Large intestine (tissue), 3 donors: ENCODE measurements at regions not wholly inside any gene's neighbourhood (a gene's known extent, or its start where the extent isn't known, plus 50 kb on each side); places are given as distances from the start of the nearest gene placed in this dataset.
"Not testable (repeated sequence)": the region's sequence is repeated elsewhere in the genome, so short reads cannot be mapped to it uniquely, and the experiment has no call there.

Experiments used
- DNase-seq, 2 donors: peaks; one replicate each; pipeline versions ENCODE4 v3.0.0 to v3.0.0-alpha.2; 2013
- H3K27ac ChIP-seq: one replicate; pipeline ENCODE4 v1.5.1; 2013; ENCODE audit warnings: low read length
- H3K27me3 ChIP-seq: 2 replicates; pipeline ENCODE4 v1.6.1; 2013; ENCODE audit warnings: low read length; ENCODE audit not compliant: control insufficient read depth, insufficient read depth
- H3K36me3 ChIP-seq: 2 replicates; pipeline ENCODE4 v1.6.1; 2013; ENCODE audit warnings: low read length; ENCODE audit not compliant: control insufficient read depth, insufficient read depth
- H3K4me1 ChIP-seq: one replicate; pipeline ENCODE4 v1.6.1; 2013; ENCODE audit warnings: low read length; ENCODE audit not compliant: control insufficient read depth, insufficient read depth
- H3K4me3 ChIP-seq: one replicate; pipeline ENCODE4 v1.5.1; 2013; ENCODE audit warnings: low read length
- H3K9me3 ChIP-seq: one replicate; pipeline ENCODE4 v1.6.1; 2013; ENCODE audit warnings: mild to moderate bottlenecking, low read depth, low read length, moderate library complexity; ENCODE audit not compliant: control insufficient read depth
- WGBS: methylation state at CpG from one replicate; pipeline ENCODE4 v1.1.5; 2013; ENCODE audit warnings: low lambda C conversion rate; ENCODE audit not compliant: insufficient coverage; 5-methylcytosine and 5-hydroxymethylcytosine counted together

DNA sequence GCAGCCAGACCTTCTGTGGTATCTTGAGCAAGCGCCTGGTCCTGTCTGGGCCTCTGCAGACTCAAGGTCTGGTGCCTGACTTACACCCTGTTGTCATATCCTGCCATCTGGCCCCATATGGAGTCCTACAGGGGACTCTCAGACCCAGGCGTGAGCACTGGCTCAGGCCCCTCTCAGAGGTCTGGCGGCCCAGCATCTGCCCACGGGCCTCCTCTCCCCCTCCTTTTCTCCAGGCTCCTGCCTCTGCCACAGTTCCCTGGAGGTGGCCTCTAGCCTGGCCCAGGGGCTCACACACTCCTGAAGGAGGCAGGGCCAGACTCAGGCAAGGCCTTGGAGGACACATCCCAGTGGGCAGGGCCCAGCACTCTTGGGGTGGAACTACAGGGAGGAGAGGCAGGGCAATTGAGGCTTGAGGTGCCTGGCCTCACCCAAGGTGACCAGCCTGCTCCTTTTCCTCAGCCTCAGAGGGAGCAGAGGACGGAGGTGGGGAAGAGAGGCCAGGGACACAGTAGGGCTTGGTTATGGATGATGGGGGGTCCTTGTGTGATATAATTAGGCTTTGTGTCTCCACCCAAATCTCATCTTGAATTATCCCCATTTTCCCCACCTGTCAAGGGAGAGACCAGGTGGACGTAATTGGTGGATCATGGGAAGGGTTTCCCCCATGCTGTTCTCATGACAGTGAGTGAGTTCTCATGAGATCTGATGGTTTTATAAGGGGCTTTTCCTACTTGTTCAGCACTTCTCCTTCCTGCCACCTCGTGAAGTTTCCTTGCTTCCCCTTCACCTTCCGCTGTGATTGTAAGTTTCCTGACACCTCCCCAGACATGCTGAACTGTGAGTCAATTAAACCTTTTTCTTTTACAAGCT is 70.9 kb upstream of the GOLGA6L4 start:
- not testable (repeated sequence) for H3K36me3 ChIP-seq, H3K27me3 ChIP-seq, H3K4me1 ChIP-seq, DNase-seq, H3K4me3 ChIP-seq, H3K27ac ChIP-seq, H3K9me3 ChIP-seq
- 80% methylated on average over 1 of the region's 8 CpGs for WGBS

DNA sequence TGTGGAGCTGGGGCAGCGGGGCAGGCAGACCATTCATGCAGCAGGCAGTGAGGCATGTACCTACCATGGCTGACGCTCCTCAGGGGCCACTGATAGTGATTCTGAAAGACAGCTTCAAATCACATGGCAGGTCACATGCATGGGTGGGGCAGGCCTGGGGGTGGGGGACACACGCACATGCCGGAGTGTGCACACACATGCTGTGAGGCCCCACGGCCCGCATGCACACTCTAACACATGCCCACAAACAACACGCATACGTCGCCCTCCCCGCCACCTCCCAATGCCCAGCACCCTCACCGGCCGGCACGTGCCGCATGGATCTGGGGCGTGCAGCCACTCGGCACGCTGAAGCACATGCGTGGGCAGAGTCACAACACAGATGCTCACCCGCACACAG is 65.5 kb upstream of the GOLGA6L4 start:
- not testable (repeated sequence) for H3K4me3 ChIP-seq, H3K4me1 ChIP-seq, H3K36me3 ChIP-seq, DNase-seq, H3K27ac ChIP-seq, H3K27me3 ChIP-seq, H3K9me3 ChIP-seq
- WGBS = no CpG with 5 or more reads among the region's 19 CpGs

DNA sequence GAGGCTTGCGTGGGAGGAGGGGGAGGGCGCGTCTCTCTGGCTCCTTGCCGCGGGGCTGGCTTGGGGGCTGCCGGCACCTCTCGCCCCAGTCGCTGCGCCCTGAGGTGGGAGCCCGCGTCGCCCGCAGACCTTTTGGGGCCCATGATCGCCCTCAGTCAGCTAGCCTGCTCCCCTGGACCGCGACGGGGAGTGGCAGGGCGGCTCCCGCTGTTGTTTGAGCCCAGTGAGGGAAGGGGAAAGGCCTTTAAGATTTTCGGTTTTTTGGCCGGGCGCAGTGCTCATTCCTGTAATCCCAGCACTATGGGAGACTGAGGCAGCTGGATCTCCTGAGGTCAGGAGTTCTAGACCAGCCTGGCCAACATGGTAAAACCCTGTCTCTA is 62.4 kb upstream of the GOLGA6L4 start:
- not testable (repeated sequence) for H3K9me3 ChIP-seq, DNase-seq, H3K27ac ChIP-seq, H3K27me3 ChIP-seq, H3K36me3 ChIP-seq, H3K4me1 ChIP-seq
- peak overlapping the region; percentile 31 for H3K4me3 ChIP-seq
- WGBS = no CpG with 5 or more reads among the region's 22 CpGs
